ENCODE measurements at regions not wholly inside any gene's neighbourhood (a gene's known extent, or its start where the extent isn't known, plus 50 kb on each side); places are given as distances from the start of the nearest gene placed in this dataset.
"Not testable (repeated sequence)": the region's sequence is repeated elsewhere in the genome, so short reads cannot be mapped to it uniquely, and the experiment has no call there.

- DNase-seq (ENCODE audit: low read depth in 3 of 3, low spot score in 2 of 3): no peak
These were observed 106.2 kb upstream of the CLINT1 start for GRCh38 chr5:157965040-157965678.

GRCh38 chr5:157963761-157964160 is 104.8 kb upstream of the CLINT1 start:
- DNase-seq (ENCODE audit: low read depth in 3 of 3, low spot score in 2 of 3): no peak

GRCh38 chr5:157963244-157963643 is 104.3 kb upstream of the CLINT1 start:
- DNase-seq (ENCODE audit: low read depth in 3 of 3, low spot score in 2 of 3): no peak

GRCh38 chr5:157962686-157963085 is 103.7 kb upstream of the CLINT1 start:
- DNase-seq (ENCODE audit: low read depth in 3 of 3, low spot score in 2 of 3): not testable (repeated sequence)

- DNase-seq (ENCODE audit: low read depth in 3 of 3, low spot score in 2 of 3): no peak
These were observed 103.1 kb upstream of the CLINT1 start for GRCh38 chr5:157961896-157962590.

GRCh38 chr5:157961176-157961575 is 102.2 kb upstream of the CLINT1 start:
- DNase-seq (ENCODE audit: low read depth in 3 of 3, low spot score in 2 of 3): no peak

GRCh38 chr5:157959370-157959769 is 100.4 kb upstream of the CLINT1 start:
- DNase-seq (ENCODE audit: low read depth in 3 of 3, low spot score in 2 of 3): no peak

- DNase-seq (ENCODE audit: low read depth in 3 of 3, low spot score in 2 of 3): no peak
These were observed 97.4 kb upstream of the CLINT1 start for GRCh38 chr5:157956271-157956885.

GRCh38 chr5:157955541-157956172 is 96.7 kb upstream of the CLINT1 start:
- DNase-seq (ENCODE audit: low read depth in 3 of 3, low spot score in 2 of 3): no peak

- no peak for DNase-seq (ENCODE audit: low read depth in 3 of 3, low spot score in 2 of 3)
These were observed 93.4 kb upstream of the CLINT1 start for GRCh38 chr5:157952374-157952685.

- no peak for DNase-seq (ENCODE audit: low read depth in 3 of 3, low spot score in 2 of 3)
These were observed 92.9 kb upstream of the CLINT1 start for GRCh38 chr5:157951673-157952373.

GRCh38 chr5:157949520-157949919 is 90.6 kb upstream of the CLINT1 start:
- DNase-seq (ENCODE audit: low read depth in 3 of 3, low spot score in 2 of 3): no peak

- DNase-seq (ENCODE audit: low read depth in 3 of 3, low spot score in 2 of 3): peak; percentile 86 to 95 (median 90)
These were observed 89.9 kb upstream of the CLINT1 start for GRCh38 chr5:157948738-157949410.

GRCh38 chr5:157947156-157947555 is 88.2 kb upstream of the CLINT1 start:
- DNase-seq (ENCODE audit: low read depth in 3 of 3, low spot score in 2 of 3): no peak

GRCh38 chr5:157945822-157946221 is 86.9 kb upstream of the CLINT1 start:
- DNase-seq (ENCODE audit: low read depth in 3 of 3, low spot score in 2 of 3): not testable (repeated sequence)

- no peak for DNase-seq (ENCODE audit: low read depth in 3 of 3, low spot score in 2 of 3)
These were observed 86.0 kb upstream of the CLINT1 start for GRCh38 chr5:157944938-157945337.

GRCh38 chr5:157944077-157944633 is 85.2 kb upstream of the CLINT1 start:
- no peak for DNase-seq (ENCODE audit: low read depth in 3 of 3, low spot score in 2 of 3)

GRCh38 chr5:157942595-157942994 is 83.7 kb upstream of the CLINT1 start:
- DNase-seq (ENCODE audit: low read depth in 3 of 3, low spot score in 2 of 3): no peak

- no peak for DNase-seq (ENCODE audit: low read depth in 3 of 3, low spot score in 2 of 3)
These were observed 82.7 kb upstream of the CLINT1 start for GRCh38 chr5:157941616-157942015.

GRCh38 chr5:157938101-157938500 is 79.2 kb upstream of the CLINT1 start:
- DNase-seq (ENCODE audit: low read depth in 3 of 3, low spot score in 2 of 3): not testable (repeated sequence)
